SKM-1 (cell line): ENCODE measurements at regions not wholly inside any gene's neighbourhood (a gene's known extent, or its start where the extent isn't known, plus 50 kb on each side); places are given as distances from the start of the nearest gene placed in this dataset.

Source experiments
- DNase-seq: peaks from one replicate; lab custom pipeline; 2025; ENCODE audit not compliant: unreplicated experiment; lab: John Stamatoyannopoulos, UW

GRCh38 chr5:27315363-27316270 is 277.2 kb upstream of the CDH9 start:
- no peak for DNase-seq

GRCh38 chr5:27313549-27313948 is 275.2 kb upstream of the CDH9 start:
- DNase-seq: no peak

- no peak for DNase-seq
Measured at GRCh38 chr5:27312291-27312893, 274.0 kb upstream of the CDH9 start.

GRCh38 chr5:27311544-27311943 is 273.2 kb upstream of the CDH9 start:
- DNase-seq: no peak

GRCh38 chr5:27308153-27308552 is 269.8 kb upstream of the CDH9 start:
- DNase-seq: no peak

GRCh38 chr5:27290172-27290571 is 251.8 kb upstream of the CDH9 start:
- no peak for DNase-seq

- DNase-seq: no peak
Measured at GRCh38 chr5:27276119-27276518, 237.7 kb upstream of the CDH9 start.

GRCh38 chr5:27275345-27275744 is 237.0 kb upstream of the CDH9 start:
- DNase-seq: no peak

GRCh38 chr5:27269766-27270165 is 231.4 kb upstream of the CDH9 start:
- DNase-seq: no peak

GRCh38 chr5:27267209-27267824 is 228.9 kb upstream of the CDH9 start:
- DNase-seq: no peak

- no peak for DNase-seq
Measured at GRCh38 chr5:27266184-27266583, 227.8 kb upstream of the CDH9 start.

- DNase-seq: no peak
Measured at GRCh38 chr5:27257696-27258095, 219.3 kb upstream of the CDH9 start.

- DNase-seq: no peak
Measured at GRCh38 chr5:27252911-27253310, 214.5 kb upstream of the CDH9 start.

GRCh38 chr5:27242258-27242626 is 203.9 kb upstream of the CDH9 start:
- DNase-seq: no peak

GRCh38 chr5:27241564-27242257 is 203.3 kb upstream of the CDH9 start:
- peak; percentile 10 for DNase-seq

- DNase-seq: no peak
Measured at GRCh38 chr5:27240791-27241190, 202.4 kb upstream of the CDH9 start.

- no peak for DNase-seq
Measured at GRCh38 chr5:27234916-27235315, 196.5 kb upstream of the CDH9 start.

GRCh38 chr5:27221410-27221809 is 183.0 kb upstream of the CDH9 start:
- no peak for DNase-seq

- no peak for DNase-seq
Measured at GRCh38 chr5:27220752-27221151, 182.4 kb upstream of the CDH9 start.

GRCh38 chr5:27217977-27218376 is 179.6 kb upstream of the CDH9 start:
- no peak for DNase-seq

- no peak for DNase-seq
Measured at GRCh38 chr5:27217155-27217956, 179.0 kb upstream of the CDH9 start.
